ENCODE measurements at regions not wholly inside any gene's neighbourhood (a gene's known extent, or its start where the extent isn't known, plus 50 kb on each side); places are given as distances from the start of the nearest gene placed in this dataset.
"Not testable (repeated sequence)": the region's sequence is repeated elsewhere in the genome, so short reads cannot be mapped to it uniquely, and the experiment has no call there.

GRCh38 chr20:50434653-50435396 lies 75.4 kb upstream of the PTPN1 start:
- DNase-seq (ENCODE audit: low read depth in 4 of 4, low spot score in 3 of 4), result no peak

- no peak for DNase-seq (ENCODE audit: low read depth in 4 of 4, low spot score in 3 of 4)
Observed at GRCh38 chr20:50435397-50436051, 74.7 kb upstream of the PTPN1 start.

GRCh38 chr20:50436052-50436656 lies 74.0 kb upstream of the PTPN1 start:
- no peak for DNase-seq (ENCODE audit: low read depth in 4 of 4, low spot score in 3 of 4)

- DNase-seq (ENCODE audit: low read depth in 4 of 4, low spot score in 3 of 4), result no peak
Observed at GRCh38 chr20:50436696-50437095, 73.5 kb upstream of the PTPN1 start.

- no peak for DNase-seq (ENCODE audit: low read depth in 4 of 4, low spot score in 3 of 4)
Observed at GRCh38 chr20:50438986-50439407, 71.2 kb upstream of the PTPN1 start.

- no peak for DNase-seq (ENCODE audit: low read depth in 4 of 4, low spot score in 3 of 4)
Observed at GRCh38 chr20:50439539-50440453, 70.4 kb upstream of the PTPN1 start.

- DNase-seq (ENCODE audit: low read depth in 4 of 4, low spot score in 3 of 4), result no peak
Observed at GRCh38 chr20:50442512-50442911, 67.7 kb upstream of the PTPN1 start.

GRCh38 chr20:50445354-50446151 lies 64.6 kb upstream of the PTPN1 start:
- DNase-seq (ENCODE audit: low read depth in 4 of 4, low spot score in 3 of 4), result no peak

GRCh38 chr20:50446351-50447101 lies 63.7 kb upstream of the PTPN1 start:
- no peak for DNase-seq (ENCODE audit: low read depth in 4 of 4, low spot score in 3 of 4)

GRCh38 chr20:50447102-50447804 lies 62.9 kb upstream of the PTPN1 start:
- no peak for DNase-seq (ENCODE audit: low read depth in 4 of 4, low spot score in 3 of 4)

GRCh38 chr20:50447817-50448216 lies 62.4 kb upstream of the PTPN1 start:
- no peak for DNase-seq (ENCODE audit: low read depth in 4 of 4, low spot score in 3 of 4)

GRCh38 chr20:50448625-50449403 lies 61.4 kb upstream of the PTPN1 start:
- not testable (repeated sequence) for DNase-seq (ENCODE audit: low read depth in 4 of 4, low spot score in 3 of 4)

GRCh38 chr20:50449738-50450492 lies 60.3 kb upstream of the PTPN1 start:
- DNase-seq (ENCODE audit: low read depth in 4 of 4, low spot score in 3 of 4), result no peak

GRCh38 chr20:50450493-50450826 lies 59.7 kb upstream of the PTPN1 start:
- DNase-seq (ENCODE audit: low read depth in 4 of 4, low spot score in 3 of 4), result no peak

GRCh38 chr20:50450881-50451752 lies 59.1 kb upstream of the PTPN1 start:
- no peak for DNase-seq (ENCODE audit: low read depth in 4 of 4, low spot score in 3 of 4)

- DNase-seq (ENCODE audit: low read depth in 4 of 4, low spot score in 3 of 4), result not testable (repeated sequence)
Observed at GRCh38 chr20:50451792-50452425, 58.3 kb upstream of the PTPN1 start.

All from right renal pelvis (tissue), 4 donors.